ENCODE measurements at regions not wholly inside any gene's neighbourhood (a gene's known extent, or its start where the extent isn't known, plus 50 kb on each side); places are given as distances from the start of the nearest gene placed in this dataset.

GRCh38 chr6:188821-189655 is 103.2 kb upstream of the DUSP22 start:
- peak overlapping the region; percentile 31 for H2AFZ ChIP-seq (ENCODE audit: low read length)
- no peaks in the 10 kb centered on the region for H3K79me2 ChIP-seq (ENCODE audit: low read length)
- H3K36me3 ChIP-seq (ENCODE audit: low read depth, low read length), result no peaks in the 10 kb centered on the region
- no peak overlapping the region for H3K4me2 ChIP-seq (ENCODE audit: low read length)
- no peak overlapping the region for H3K9ac ChIP-seq (ENCODE audit: low read length)
- BruUV-seq (replicated peaks), result no TSS peak
- H3K27ac ChIP-seq (ENCODE audit: low read length), result no peak overlapping the region
- no peaks in the 10 kb centered on the region for H4K20me1 ChIP-seq (ENCODE audit: low read length)
- H3K4me3 ChIP-seq (ENCODE audit: low read length), result no peak overlapping the region
- DNase-seq (peak; percentile 92), ATAC-seq (peak; percentile 100)
- no peaks in the 10 kb centered on the region for H3K4me1 ChIP-seq (ENCODE audit: insufficient read depth, low read length)
- H3K9me2 ChIP-seq (replicated peaks; ENCODE audit: low read length), result no peaks in the 10 kb centered on the region
- H3K27me3 ChIP-seq (ENCODE audit: low read length), result no peaks in the 10 kb centered on the region
- H3K9me3 ChIP-seq (ENCODE audit: low read length), result no peaks in the 10 kb centered on the region
- TF ChIP-seq, protein P1, sequence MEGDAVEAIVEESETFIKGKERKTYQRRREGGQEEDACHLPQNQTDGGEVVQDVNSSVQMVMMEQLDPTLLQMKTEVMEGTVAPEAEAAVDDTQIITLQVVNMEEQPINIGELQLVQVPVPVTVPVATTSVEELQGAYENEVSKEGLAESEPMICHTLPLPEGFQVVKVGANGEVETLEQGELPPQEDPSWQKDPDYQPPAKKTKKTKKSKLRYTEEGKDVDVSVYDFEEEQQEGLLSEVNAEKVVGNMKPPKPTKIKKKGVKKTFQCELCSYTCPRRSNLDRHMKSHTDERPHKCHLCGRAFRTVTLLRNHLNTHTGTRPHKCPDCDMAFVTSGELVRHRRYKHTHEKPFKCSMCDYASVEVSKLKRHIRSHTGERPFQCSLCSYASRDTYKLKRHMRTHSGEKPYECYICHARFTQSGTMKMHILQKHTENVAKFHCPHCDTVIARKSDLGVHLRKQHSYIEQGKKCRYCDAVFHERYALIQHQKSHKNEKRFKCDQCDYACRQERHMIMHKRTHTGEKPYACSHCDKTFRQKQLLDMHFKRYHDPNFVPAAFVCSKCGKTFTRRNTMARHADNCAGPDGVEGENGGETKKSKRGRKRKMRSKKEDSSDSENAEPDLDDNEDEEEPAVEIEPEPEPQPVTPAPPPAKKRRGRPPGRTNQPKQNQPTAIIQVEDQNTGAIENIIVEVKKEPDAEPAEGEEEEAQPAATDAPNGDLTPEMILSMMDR (conservative IDR thresholded peaks at IDR 0.05; ENCODE audit: low read depth, low read length), result peak; percentile 97
- TF ChIP-seq EZH2phosphoT487 (IDR thresholded peaks at IDR 0.05; ENCODE audit: borderline replicate concordance, low read length), result no peak
- H3F3A ChIP-seq (ENCODE audit: low read length, unreplicated experiment), result no peaks in the 10 kb centered on the region
- ChIA-PET CTCF (interaction anchor here (0.5 to 0.8 kb wide), 6 partner anchors 26 to 338 kb away, joined by 3 to 6 read pairs (median 3); no protein-coding TSS in a partner anchor), POLR2A (ENCODE audit: unreplicated experiment) (no interaction called here)
- intact Hi-C loops (cut with micrococcal nuclease), result loop anchor here (2.0 to 5.0 kb wide), 4 partner anchors 104 to 368 kb away; partner anchors contain the start of gene DUSP22

DNA sequence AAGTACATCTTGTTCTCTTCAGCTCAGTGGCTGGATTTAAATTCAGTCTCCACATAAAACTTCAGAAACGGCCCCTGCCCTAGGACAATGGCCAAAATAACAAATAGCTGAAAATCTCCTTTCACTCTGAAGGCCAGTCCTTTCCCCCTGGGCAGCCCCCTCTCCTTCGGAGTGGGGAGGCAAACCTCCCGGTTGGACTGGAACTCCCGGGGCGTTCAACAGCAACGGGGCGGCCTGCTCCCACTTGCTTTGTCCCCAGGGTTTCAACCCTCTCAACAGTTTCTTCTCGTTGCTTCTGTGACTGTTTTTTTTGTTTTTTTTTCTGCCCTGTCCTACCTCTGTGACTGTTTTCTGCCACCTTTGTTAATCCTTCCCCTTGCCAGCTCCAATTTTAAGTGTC is 102.6 kb upstream of the DUSP22 start:
- Histone ChIP-seq H3K27ac (ENCODE audit: low read length) (no peak overlapping the region), H3K4me3 (ENCODE audit: low read length) (no peak overlapping the region), H3K36me3 (ENCODE audit: low read depth, low read length) (no peaks in the 10 kb centered on the region), H3K4me1 (ENCODE audit: insufficient read depth, low read length) (no peaks in the 10 kb centered on the region), H3K79me2 (ENCODE audit: low read length) (no peaks in the 10 kb centered on the region), H3K27me3 (ENCODE audit: low read length) (no peaks in the 10 kb centered on the region), H2AFZ (ENCODE audit: low read length) (peak overlapping the region; percentile 31; the same call in 1 of the 2 replicates), H3K9me3 (ENCODE audit: low read length) (no peaks in the 10 kb centered on the region), H3K9ac (ENCODE audit: low read length) (no peak overlapping the region), H3K9me2 (replicated peaks; ENCODE audit: low read length) (no peaks in the 10 kb centered on the region), H3F3A (ENCODE audit: low read length, unreplicated experiment) (no peaks in the 10 kb centered on the region), H4K20me1 (ENCODE audit: low read length) (no peaks in the 10 kb centered on the region), H3K4me2 (ENCODE audit: low read length) (no peak overlapping the region)
- ChIA-PET POLR2A (ENCODE audit: unreplicated experiment) (no interaction called here), CTCF (no interaction called here)
- ATAC-seq, result no peak
- TF ChIP-seq EZH2 (IDR thresholded peaks at IDR 0.05; ENCODE audit: low read length, unreplicated experiment) (no peak), EZH2phosphoT487 (IDR thresholded peaks at IDR 0.05; ENCODE audit: borderline replicate concordance, low read length) (no peak)
- TF ChIP-seq, protein P1 (conservative IDR thresholded peaks at IDR 0.05; ENCODE audit: low read depth, low read length), result no peak
- intact Hi-C loops (cut with micrococcal nuclease), result loop anchor here (2.0 to 5.0 kb wide), 4 partner anchors 103 to 368 kb away; partner anchors contain the start of gene DUSP22
- DNase-seq, result no peak
- BruUV-seq (replicated peaks), result no TSS peak
